GM23338 (cell line): ENCODE measurements at regions not wholly inside any gene's neighbourhood (a gene's known extent, or its start where the extent isn't known, plus 50 kb on each side); places are given as distances from the start of the nearest gene placed in this dataset.

Experiments
- ATAC-seq: fragments of 200-7000 bp; cut with Tn5 transposase; 3 replicates; pipeline ENCODE4 v1.9.1; 2020
- DNase-seq: peaks from one replicate; pipeline ENCODE4 v3.0.0-alpha.2; 2015; ENCODE audit warnings: low spot score
- H2AFZ ChIP-seq: fragments of 200-600 bp; sonication (generic); 2 replicates; pipeline ENCODE4 v1.8.0; 2016; ENCODE audit warnings: antibody characterized with exemption, mild to moderate bottlenecking, moderate library complexity
- H3F3A ChIP-seq: fragments of 200-600 bp; sonication (generic); replicated peaks from 2 replicates; pipeline ENCODE4 v1.8.0; 2017; ENCODE audit warnings: antibody characterized with exemption, mixed run types, low read depth
- H3K27ac ChIP-seq: fragments of 200-600 bp; sonication (generic); 2 replicates; pipeline ENCODE4 v1.6.1; 2016; ENCODE audit warnings: low read depth
- H3K27me3 ChIP-seq: fragments of 200-600 bp; sonication (generic); 2 replicates; pipeline ENCODE4 v1.8.0; 2016; ENCODE audit warnings: mild to moderate bottlenecking, mixed run types, moderate library complexity; ENCODE audit not compliant: insufficient read depth
- H3K36me3 ChIP-seq: fragments of 200-600 bp; sonication (generic); 2 replicates; pipeline ENCODE4 v1.8.0; 2016; ENCODE audit warnings: mild to moderate bottlenecking; ENCODE audit not compliant: insufficient read depth
- H3K4me1 ChIP-seq: fragments of 200-600 bp; sonication (generic); 2 replicates; pipeline ENCODE4 v1.8.0; 2016; ENCODE audit warnings: mild to moderate bottlenecking, moderate library complexity; ENCODE audit not compliant: insufficient read depth
- H3K4me2 ChIP-seq: fragments of 200-600 bp; sonication (generic); 2 replicates; pipeline ENCODE4 v1.7.1; 2017; ENCODE audit warnings: mixed run types
- H3K4me3 ChIP-seq: fragments of 200-600 bp; sonication (generic); 2 replicates; pipeline ENCODE4 v1.6.1; 2016; ENCODE audit warnings: mixed run types
- H3K79me2 ChIP-seq: fragments of 200-600 bp; sonication (generic); replicated peaks from 2 replicates; pipeline ENCODE4 v1.8.0; 2017; ENCODE audit warnings: mild to moderate bottlenecking; ENCODE audit not compliant: insufficient read depth
- H3K9me2 ChIP-seq: fragments of 200-600 bp; sonication (generic); 2 replicates; pipeline ENCODE4 v1.8.0; 2017; ENCODE audit not compliant: insufficient read depth
- H4K20me1 ChIP-seq: fragments of 200-600 bp; sonication (generic); replicated peaks from 2 replicates; pipeline ENCODE4 v1.8.0; 2017; ENCODE audit warnings: mild to moderate bottlenecking; ENCODE audit not compliant: insufficient read depth
- H3K27ac Mint-ChIP-seq: 2 replicates; pipeline ENCODE4 v1.8.0; 2020; ENCODE audit warnings: inconsistent platforms, mild to moderate bottlenecking, moderate library complexity, mixed read lengths
- H3K27me3 Mint-ChIP-seq: 3 replicates; pipeline ENCODE4 v1.8.0; 2022; ENCODE audit warnings: low read depth, mild to moderate bottlenecking, moderate library complexity, mixed read lengths, inconsistent platforms; ENCODE audit not compliant: insufficient read depth, poor library complexity
- H3K36me3 Mint-ChIP-seq: 3 replicates; pipeline ENCODE4 v1.8.0; 2021; ENCODE audit warnings: low read depth, mild to moderate bottlenecking, inconsistent platforms, moderate library complexity, mixed read lengths
- H3K4me1 Mint-ChIP-seq: 3 replicates; pipeline ENCODE4 v1.8.0; 2020; ENCODE audit warnings: mild to moderate bottlenecking, inconsistent platforms, mixed read lengths
- H3K4me3 Mint-ChIP-seq: 3 replicates; pipeline ENCODE4 v1.8.0; 2021; ENCODE audit warnings: moderate library complexity, mild to moderate bottlenecking, inconsistent platforms, mixed read lengths
- H3K9me3 Mint-ChIP-seq: 3 replicates; pipeline ENCODE4 v1.8.0; 2020; ENCODE audit warnings: moderate library complexity, mild to moderate bottlenecking, inconsistent platforms, mixed read lengths
- EZH2 ChIP-seq: fragments of 200-600 bp; sonication (generic); IDR thresholded peaks from one replicate; pipeline ENCODE4 v1.8.0; 2017; ENCODE audit warnings: antibody characterized with exemption, mild to moderate bottlenecking, low read depth; ENCODE audit not compliant: unreplicated experiment
- EZH2phosphoT487 ChIP-seq: fragments of 200-600 bp; sonication (generic); IDR thresholded peaks from one replicate; pipeline ENCODE4 v1.8.1; 2018; ENCODE audit warnings: antibody characterized with exemption; ENCODE audit not compliant: unreplicated experiment
- JUNB ChIP-seq: IDR thresholded peaks from one replicate; pipeline ENCODE4 v1.6.1; 2016; ENCODE audit warnings: antibody characterized with exemption; ENCODE audit not compliant: unreplicated experiment
- NANOG ChIP-seq: IDR thresholded peaks from 2 replicates; pipeline ENCODE4 v1.6.1; 2016; ENCODE audit warnings: antibody characterized with exemption, borderline replicate concordance
- POLR2AphosphoS5 ChIP-seq: IDR thresholded peaks from 2 replicates; pipeline ENCODE4 v1.6.1; 2016; ENCODE audit warnings: antibody characterized with exemption, low read depth
- ZNF331 ChIP-seq: fragments of 250-450 bp; sonication (Bioruptor Pico); IDR thresholded peaks from 2 replicates; pipeline ENCODE4 v1.5.0; 2020; ENCODE audit warnings: low read depth, mild to moderate bottlenecking, moderate library complexity
- TF ChIP-seq, protein P1 (sequence below), 2 experiments: fragments of 200-600 bp in 1 of 2; sonication (generic) in 1 of 2; conservative IDR thresholded peaks; 2 replicates each; pipeline versions ENCODE4 v1.5.1 to v1.6.1; 2016 to 2017; ENCODE audit warnings: antibody characterized with exemption in 2 of 2, low read depth in 2 of 2, mild to moderate bottlenecking in 2 of 2, moderate library complexity in 1 of 2
- TF ChIP-seq, protein P2 (sequence below): IDR thresholded peaks from one replicate; pipeline ENCODE4 v1.6.1; 2018; ENCODE audit warnings: antibody characterized with exemption; ENCODE audit not compliant: unreplicated experiment
- TF ChIP-seq, protein P3 (sequence below): fragments of 250-450 bp; sonication (Bioruptor Pico); IDR thresholded peaks from 2 replicates; pipeline ENCODE4 v1.5.0; 2020; ENCODE audit warnings: mild to moderate bottlenecking, moderate library complexity

DNA sequence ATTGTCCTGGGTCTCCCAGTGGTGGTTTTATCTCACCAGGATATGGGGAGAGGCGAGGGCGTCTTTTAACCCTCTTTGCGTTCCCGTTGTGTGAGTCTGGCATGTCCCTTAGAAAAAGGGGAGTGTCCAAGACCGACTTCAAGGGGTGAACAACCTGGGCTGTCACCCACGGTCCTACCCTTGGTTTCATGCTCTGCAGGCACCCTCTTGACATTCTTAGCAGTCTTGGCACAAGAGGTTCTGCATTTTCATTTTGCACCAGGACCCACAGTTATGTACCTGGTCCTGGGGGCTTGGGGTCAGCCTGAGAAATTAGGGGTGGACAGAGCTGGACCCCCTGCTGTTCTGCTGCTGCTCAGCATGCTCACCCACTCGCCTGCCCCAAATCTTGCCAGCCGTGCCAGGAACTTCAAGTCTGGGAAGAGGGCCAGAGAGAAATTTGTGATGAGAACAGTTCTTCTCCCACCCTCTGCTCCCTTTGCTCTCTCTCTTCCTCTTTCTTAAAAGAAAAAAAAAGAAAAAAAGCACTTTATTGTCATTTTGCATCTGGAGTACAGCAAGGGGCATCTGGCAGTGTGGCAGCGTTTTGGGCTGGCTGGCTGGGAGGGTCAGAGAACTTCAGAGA lies 471.2 kb downstream of the MIAT start (continued):
- TF ChIP-seq, protein P1, sequence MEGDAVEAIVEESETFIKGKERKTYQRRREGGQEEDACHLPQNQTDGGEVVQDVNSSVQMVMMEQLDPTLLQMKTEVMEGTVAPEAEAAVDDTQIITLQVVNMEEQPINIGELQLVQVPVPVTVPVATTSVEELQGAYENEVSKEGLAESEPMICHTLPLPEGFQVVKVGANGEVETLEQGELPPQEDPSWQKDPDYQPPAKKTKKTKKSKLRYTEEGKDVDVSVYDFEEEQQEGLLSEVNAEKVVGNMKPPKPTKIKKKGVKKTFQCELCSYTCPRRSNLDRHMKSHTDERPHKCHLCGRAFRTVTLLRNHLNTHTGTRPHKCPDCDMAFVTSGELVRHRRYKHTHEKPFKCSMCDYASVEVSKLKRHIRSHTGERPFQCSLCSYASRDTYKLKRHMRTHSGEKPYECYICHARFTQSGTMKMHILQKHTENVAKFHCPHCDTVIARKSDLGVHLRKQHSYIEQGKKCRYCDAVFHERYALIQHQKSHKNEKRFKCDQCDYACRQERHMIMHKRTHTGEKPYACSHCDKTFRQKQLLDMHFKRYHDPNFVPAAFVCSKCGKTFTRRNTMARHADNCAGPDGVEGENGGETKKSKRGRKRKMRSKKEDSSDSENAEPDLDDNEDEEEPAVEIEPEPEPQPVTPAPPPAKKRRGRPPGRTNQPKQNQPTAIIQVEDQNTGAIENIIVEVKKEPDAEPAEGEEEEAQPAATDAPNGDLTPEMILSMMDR (conservative IDR thresholded peaks at IDR 0.05; ENCODE audit: low read depth in 2 of 2), result no peak
- no peak for TF ChIP-seq EZH2phosphoT487
- TF ChIP-seq ZNF331 (CRISPR knock-in tag), result no peak
- no peak for TF ChIP-seq JUNB
- TF ChIP-seq, protein P2, sequence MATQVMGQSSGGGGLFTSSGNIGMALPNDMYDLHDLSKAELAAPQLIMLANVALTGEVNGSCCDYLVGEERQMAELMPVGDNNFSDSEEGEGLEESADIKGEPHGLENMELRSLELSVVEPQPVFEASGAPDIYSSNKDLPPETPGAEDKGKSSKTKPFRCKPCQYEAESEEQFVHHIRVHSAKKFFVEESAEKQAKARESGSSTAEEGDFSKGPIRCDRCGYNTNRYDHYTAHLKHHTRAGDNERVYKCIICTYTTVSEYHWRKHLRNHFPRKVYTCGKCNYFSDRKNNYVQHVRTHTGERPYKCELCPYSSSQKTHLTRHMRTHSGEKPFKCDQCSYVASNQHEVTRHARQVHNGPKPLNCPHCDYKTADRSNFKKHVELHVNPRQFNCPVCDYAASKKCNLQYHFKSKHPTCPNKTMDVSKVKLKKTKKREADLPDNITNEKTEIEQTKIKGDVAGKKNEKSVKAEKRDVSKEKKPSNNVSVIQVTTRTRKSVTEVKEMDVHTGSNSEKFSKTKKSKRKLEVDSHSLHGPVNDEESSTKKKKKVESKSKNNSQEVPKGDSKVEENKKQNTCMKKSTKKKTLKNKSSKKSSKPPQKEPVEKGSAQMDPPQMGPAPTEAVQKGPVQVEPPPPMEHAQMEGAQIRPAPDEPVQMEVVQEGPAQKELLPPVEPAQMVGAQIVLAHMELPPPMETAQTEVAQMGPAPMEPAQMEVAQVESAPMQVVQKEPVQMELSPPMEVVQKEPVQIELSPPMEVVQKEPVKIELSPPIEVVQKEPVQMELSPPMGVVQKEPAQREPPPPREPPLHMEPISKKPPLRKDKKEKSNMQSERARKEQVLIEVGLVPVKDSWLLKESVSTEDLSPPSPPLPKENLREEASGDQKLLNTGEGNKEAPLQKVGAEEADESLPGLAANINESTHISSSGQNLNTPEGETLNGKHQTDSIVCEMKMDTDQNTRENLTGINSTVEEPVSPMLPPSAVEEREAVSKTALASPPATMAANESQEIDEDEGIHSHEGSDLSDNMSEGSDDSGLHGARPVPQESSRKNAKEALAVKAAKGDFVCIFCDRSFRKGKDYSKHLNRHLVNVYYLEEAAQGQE, result no peak
- no peak for TF ChIP-seq POLR2AphosphoS5
- TF ChIP-seq EZH2, result no peak
- no peak for TF ChIP-seq NANOG

DNA sequence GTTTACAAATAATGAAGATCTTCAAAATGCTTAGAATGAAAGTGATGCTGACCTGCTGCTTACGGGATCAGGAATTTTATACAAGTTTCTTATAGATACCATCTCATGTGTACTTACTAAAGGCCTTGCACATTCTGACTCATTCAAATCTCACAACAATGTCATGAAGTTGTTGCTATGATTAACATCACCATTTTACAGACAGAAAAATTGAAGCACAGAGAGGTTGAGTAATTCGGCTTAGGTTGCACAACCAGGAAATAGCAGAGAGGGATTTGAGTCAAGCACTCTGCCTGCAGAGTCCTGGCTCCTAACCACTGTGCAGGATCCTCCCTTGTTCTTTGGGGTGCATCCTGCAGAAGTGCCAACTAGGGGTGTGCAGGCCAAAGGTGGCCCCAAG lies 471.9 kb downstream of the MIAT start:
- DNase-seq, result no peak
- H3K4me3 Mint-ChIP-seq, result no peak overlapping the region
- ATAC-seq, result no peak
- H3K4me2 ChIP-seq, result no peak overlapping the region
- no peaks in the 10 kb centered on the region for H4K20me1 ChIP-seq
- peaks cover 2% of the 10 kb centered on the region for H3K27me3 Mint-ChIP-seq
- no peaks in the 10 kb centered on the region for H3K9me3 Mint-ChIP-seq
- no peaks in the 10 kb centered on the region for H3K9me2 ChIP-seq
- H3K27me3 ChIP-seq, result no peaks in the 10 kb centered on the region
- no peaks in the 10 kb centered on the region for H3K36me3 Mint-ChIP-seq
- H3K79me2 ChIP-seq, result no peaks in the 10 kb centered on the region
- no peak overlapping the region for H3K27ac Mint-ChIP-seq
- H3K4me1 ChIP-seq, result no peaks in the 10 kb centered on the region
- H3K27ac ChIP-seq, result no peak overlapping the region
- peaks cover 9% of the 10 kb centered on the region for H3K4me1 Mint-ChIP-seq
- H3K36me3 ChIP-seq, result no peaks in the 10 kb centered on the region
- H3F3A ChIP-seq, result no peaks in the 10 kb centered on the region
- no peak overlapping the region for H2AFZ ChIP-seq
- H3K4me3 ChIP-seq, result no peak overlapping the region
- TF ChIP-seq EZH2 (no peak), EZH2phosphoT487 (no peak)
- TF ChIP-seq, protein P1 (conservative IDR thresholded peaks at IDR 0.05; ENCODE audit: low read depth in 2 of 2), result no peak
- TF ChIP-seq, protein P3, sequence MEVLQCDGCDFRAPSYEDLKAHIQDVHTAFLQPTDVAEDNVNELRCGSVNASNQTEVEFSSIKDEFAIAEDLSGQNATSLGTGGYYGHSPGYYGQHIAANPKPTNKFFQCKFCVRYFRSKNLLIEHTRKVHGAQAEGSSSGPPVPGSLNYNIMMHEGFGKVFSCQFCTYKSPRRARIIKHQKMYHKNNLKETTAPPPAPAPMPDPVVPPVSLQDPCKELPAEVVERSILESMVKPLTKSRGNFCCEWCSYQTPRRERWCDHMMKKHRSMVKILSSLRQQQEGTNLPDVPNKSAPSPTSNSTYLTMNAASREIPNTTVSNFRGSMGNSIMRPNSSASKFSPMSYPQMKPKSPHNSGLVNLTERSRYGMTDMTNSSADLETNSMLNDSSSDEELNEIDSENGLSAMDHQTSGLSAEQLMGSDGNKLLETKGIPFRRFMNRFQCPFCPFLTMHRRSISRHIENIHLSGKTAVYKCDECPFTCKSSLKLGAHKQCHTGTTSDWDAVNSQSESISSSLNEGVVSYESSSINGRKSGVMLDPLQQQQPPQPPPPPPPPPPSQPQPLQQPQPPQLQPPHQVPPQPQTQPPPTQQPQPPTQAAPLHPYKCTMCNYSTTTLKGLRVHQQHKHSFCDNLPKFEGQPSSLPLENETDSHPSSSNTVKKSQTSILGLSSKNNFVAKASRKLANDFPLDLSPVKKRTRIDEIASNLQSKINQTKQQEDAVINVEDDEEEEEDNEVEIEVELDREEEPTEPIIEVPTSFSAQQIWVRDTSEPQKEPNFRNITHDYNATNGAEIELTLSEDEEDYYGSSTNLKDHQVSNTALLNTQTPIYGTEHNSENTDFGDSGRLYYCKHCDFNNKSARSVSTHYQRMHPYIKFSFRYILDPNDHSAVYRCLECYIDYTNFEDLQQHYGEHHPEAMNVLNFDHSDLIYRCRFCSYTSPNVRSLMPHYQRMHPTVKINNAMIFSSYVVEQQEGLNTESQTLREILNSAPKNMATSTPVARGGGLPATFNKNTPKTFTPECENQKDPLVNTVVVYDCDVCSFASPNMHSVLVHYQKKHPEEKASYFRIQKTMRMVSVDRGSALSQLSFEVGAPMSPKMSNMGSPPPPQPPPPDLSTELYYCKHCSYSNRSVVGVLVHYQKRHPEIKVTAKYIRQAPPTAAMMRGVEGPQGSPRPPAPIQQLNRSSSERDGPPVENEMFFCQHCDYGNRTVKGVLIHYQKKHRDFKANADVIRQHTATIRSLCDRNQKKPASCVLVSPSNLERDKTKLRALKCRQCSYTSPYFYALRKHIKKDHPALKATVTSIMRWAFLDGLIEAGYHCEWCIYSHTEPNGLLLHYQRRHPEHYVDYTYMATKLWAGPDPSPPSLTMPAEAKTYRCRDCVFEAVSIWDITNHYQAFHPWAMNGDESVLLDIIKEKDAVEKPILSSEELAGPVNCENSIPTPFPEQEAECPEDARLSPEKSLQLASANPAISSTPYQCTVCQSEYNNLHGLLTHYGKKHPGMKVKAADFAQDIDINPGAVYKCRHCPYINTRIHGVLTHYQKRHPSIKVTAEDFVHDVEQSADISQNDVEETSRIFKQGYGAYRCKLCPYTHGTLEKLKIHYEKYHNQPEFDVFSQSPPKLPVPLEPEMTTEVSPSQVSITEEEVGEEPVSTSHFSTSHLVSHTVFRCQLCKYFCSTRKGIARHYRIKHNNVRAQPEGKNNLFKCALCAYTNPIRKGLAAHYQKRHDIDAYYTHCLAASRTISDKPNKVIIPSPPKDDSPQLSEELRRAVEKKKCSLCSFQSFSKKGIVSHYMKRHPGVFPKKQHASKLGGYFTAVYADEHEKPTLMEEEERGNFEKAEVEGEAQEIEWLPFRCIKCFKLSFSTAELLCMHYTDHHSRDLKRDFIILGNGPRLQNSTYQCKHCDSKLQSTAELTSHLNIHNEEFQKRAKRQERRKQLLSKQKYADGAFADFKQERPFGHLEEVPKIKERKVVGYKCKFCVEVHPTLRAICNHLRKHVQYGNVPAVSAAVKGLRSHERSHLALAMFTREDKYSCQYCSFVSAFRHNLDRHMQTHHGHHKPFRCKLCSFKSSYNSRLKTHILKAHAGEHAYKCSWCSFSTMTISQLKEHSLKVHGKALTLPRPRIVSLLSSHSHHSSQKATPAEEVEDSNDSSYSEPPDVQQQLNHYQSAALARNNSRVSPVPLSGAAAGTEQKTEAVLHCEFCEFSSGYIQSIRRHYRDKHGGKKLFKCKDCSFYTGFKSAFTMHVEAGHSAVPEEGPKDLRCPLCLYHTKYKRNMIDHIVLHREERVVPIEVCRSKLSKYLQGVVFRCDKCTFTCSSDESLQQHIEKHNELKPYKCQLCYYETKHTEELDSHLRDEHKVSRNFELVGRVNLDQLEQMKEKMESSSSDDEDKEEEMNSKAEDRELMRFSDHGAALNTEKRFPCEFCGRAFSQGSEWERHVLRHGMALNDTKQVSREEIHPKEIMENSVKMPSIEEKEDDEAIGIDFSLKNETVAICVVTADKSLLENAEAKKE, result no peak
